ENCODE measurements at regions not wholly inside any gene's neighbourhood (a gene's known extent, or its start where the extent isn't known, plus 50 kb on each side); places are given as distances from the start of the nearest gene placed in this dataset.

DNA sequence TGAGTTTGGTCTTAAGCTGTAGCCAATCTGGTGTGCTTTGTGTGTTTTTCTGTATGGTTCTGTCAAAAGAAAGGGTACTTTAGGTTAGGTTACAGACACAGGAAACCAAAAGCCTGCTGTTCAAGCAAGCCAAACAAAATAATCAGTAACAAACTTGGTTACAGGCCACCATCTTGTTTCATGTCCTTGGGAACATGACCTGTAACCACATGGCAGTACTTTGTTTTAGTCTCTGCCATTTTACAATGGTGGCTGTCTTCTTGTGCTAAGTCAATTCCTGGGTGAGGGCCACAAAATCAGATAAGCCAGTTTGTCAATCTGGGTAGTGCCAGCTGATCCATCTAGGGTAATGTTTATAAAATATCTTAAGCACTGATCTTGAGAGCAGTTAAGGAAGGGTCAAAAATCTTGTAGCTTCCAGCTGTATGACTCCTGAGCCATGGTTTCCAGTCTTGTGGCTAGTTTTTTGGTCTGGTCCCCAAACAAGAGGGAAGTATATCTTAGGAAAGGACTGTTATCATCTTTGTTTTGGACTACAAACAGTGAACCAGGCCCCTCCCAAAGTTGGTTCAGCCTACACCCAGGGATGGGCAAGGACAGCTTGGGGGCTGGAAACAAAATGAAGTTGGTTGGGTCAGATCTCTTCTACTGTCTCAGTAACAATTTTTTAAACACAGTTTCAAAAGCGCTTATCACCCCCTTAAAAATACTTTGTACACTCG is 90.0 kb downstream of the IGLL5 start:
- no peak for TF ChIP-seq SP1 (IDR thresholded peaks at IDR 0.05)
- TF ChIP-seq NFRKB (IDR thresholded peaks at IDR 0.05), result no peak
- TF ChIP-seq ARNT (IDR thresholded peaks at IDR 0.05), result no peak
- TF ChIP-seq FOXM1 (IDR thresholded peaks at IDR 0.05; ENCODE audit: borderline replicate concordance), result no peak
- TF ChIP-seq ZNF384 (IDR thresholded peaks at IDR 0.05), result no peak
- no peak for TF ChIP-seq PKNOX1 (IDR thresholded peaks at IDR 0.05)
- TF ChIP-seq SUZ12 (IDR thresholded peaks at IDR 0.05), result no peak
- TF ChIP-seq HDGF (IDR thresholded peaks at IDR 0.05; ENCODE audit: borderline replicate concordance), result no peak
- no peak for TF ChIP-seq FOXA1 (IDR thresholded peaks at IDR 0.05)
- TF ChIP-seq TARDBP (IDR thresholded peaks at IDR 0.05), result no peak
- TF ChIP-seq CTBP1 (IDR thresholded peaks at IDR 0.05; ENCODE audit: borderline replicate concordance), result no peak
- TF ChIP-seq LEF1 (IDR thresholded peaks at IDR 0.05; ENCODE audit: borderline replicate concordance), result no peak
- TF ChIP-seq ELF4 (IDR thresholded peaks at IDR 0.05), result no peak
- no peak for TF ChIP-seq L3MBTL2 (conservative IDR thresholded peaks at IDR 0.05)

Data from HEK293T (cell line).